ENCODE measurements at regions not wholly inside any gene's neighbourhood (a gene's known extent, or its start where the extent isn't known, plus 50 kb on each side); places are given as distances from the start of the nearest gene placed in this dataset.

GRCh38 chr15:88707771-88708654, 69.2 kb downstream of the ISG20 start:
- peak overlapping the region in 1 of 5 donors; percentile 2 for H3K4me3 ChIP-seq (ENCODE audit: low read depth in 1 of 5, low read length in 5 of 5)
- no peaks in the 10 kb centered on the region for H3K9me3 ChIP-seq (ENCODE audit: control insufficient read depth in 5 of 5, low read length in 5 of 5)
- peak overlapping the region in 1 of 5 donors; percentile 21 for H3K9ac ChIP-seq (ENCODE audit: low read length in 5 of 5)
- H3K27me3 ChIP-seq (ENCODE audit: control insufficient read depth in 5 of 5, insufficient read depth in 4 of 5, low read length in 5 of 5) = peaks cover 0 to 8% (median 3%) of the 10 kb centered on the region in 5 donors
- no peaks in the 10 kb centered on the region for H3K36me3 ChIP-seq (ENCODE audit: control insufficient read depth in 5 of 5, insufficient read depth in 5 of 5, low read length in 5 of 5)
- H3K4me1 ChIP-seq (ENCODE audit: control insufficient read depth in 5 of 5, insufficient read depth in 5 of 5, low read length in 5 of 5) = peaks cover 12 to 41% (median 31%) of the 10 kb centered on the region in 5 donors
- H3K27ac ChIP-seq (ENCODE audit: low read depth, low read length) = peak overlapping the region; percentile 37

GRCh38 chr15:88708655-88709054, 69.8 kb downstream of the ISG20 start:
- no peak overlapping the region for H3K27ac ChIP-seq (ENCODE audit: low read depth, low read length)
- H3K4me3 ChIP-seq (ENCODE audit: low read depth in 1 of 5, low read length in 5 of 5) = no peak overlapping the region
- H3K9ac ChIP-seq (ENCODE audit: low read length in 5 of 5) = no peak overlapping the region
- no peaks in the 10 kb centered on the region for H3K36me3 ChIP-seq (ENCODE audit: control insufficient read depth in 5 of 5, insufficient read depth in 5 of 5, low read length in 5 of 5)
- H3K27me3 ChIP-seq (ENCODE audit: control insufficient read depth in 5 of 5, insufficient read depth in 4 of 5, low read length in 5 of 5) = peaks cover 0 to 8% (median 3%) of the 10 kb centered on the region in 5 donors
- no peaks in the 10 kb centered on the region for H3K9me3 ChIP-seq (ENCODE audit: control insufficient read depth in 5 of 5, low read length in 5 of 5)
- peaks cover 12 to 41% (median 31%) of the 10 kb centered on the region in 5 donors for H3K4me1 ChIP-seq (ENCODE audit: control insufficient read depth in 5 of 5, insufficient read depth in 5 of 5, low read length in 5 of 5)

DNA sequence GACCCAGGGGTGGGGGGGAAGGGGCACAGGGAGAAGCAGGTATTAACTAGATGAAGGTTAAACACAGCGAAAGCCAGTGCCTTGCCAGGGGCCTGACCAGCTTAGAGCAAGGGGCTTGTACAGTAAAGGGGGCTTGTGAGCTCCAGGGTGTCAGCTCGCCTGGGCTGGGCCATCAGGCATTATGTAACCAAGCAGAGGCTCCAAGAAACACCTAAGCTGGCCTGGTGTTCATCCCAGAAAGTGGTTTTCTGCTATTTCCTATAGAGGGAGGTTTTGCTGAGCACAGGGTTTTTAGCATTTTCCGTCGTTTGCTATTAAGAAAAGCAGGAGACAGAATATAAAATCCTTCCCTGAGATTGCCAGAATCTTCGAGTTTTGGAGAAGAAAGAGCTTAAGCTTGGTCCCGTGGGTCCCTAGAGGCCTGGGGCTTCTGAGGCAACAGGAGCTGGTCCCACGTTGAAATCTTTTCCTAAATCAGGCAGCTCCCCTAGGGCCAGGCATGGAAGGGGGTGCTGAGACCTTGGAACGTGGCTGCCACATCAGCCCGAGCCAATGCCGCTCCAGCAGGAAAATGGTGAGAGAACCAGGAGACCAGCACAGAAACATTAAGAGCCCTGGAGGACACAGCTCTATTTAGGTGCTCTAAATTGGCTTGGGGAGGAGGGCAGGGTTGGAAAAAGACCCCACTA, 71.4 kb downstream of the ISG20 start:
- H3K27ac ChIP-seq (ENCODE audit: low read depth, low read length) = no peak overlapping the region
- H3K4me3 ChIP-seq (ENCODE audit: low read depth in 1 of 5, low read length in 5 of 5) = no peak overlapping the region
- peaks cover 12 to 36% (median 27%) of the 10 kb centered on the region in 5 donors for H3K4me1 ChIP-seq (ENCODE audit: control insufficient read depth in 5 of 5, insufficient read depth in 5 of 5, low read length in 5 of 5)
- H3K9ac ChIP-seq (ENCODE audit: low read length in 5 of 5) = no peak overlapping the region
- no peaks in the 10 kb centered on the region for H3K9me3 ChIP-seq (ENCODE audit: control insufficient read depth in 5 of 5, low read length in 5 of 5)
- H3K27me3 ChIP-seq (ENCODE audit: control insufficient read depth in 5 of 5, insufficient read depth in 4 of 5, low read length in 5 of 5) = peaks cover 0 to 8% (median 3%) of the 10 kb centered on the region in 5 donors
- H3K36me3 ChIP-seq (ENCODE audit: control insufficient read depth in 5 of 5, insufficient read depth in 5 of 5, low read length in 5 of 5) = no peaks in the 10 kb centered on the region

- no peaks in the 10 kb centered on the region for H3K9me3 ChIP-seq (ENCODE audit: control insufficient read depth in 5 of 5, low read length in 5 of 5)
These were observed 73.0 kb downstream of the ISG20 start for GRCh38 chr15:88711806-88712205.

DNA sequence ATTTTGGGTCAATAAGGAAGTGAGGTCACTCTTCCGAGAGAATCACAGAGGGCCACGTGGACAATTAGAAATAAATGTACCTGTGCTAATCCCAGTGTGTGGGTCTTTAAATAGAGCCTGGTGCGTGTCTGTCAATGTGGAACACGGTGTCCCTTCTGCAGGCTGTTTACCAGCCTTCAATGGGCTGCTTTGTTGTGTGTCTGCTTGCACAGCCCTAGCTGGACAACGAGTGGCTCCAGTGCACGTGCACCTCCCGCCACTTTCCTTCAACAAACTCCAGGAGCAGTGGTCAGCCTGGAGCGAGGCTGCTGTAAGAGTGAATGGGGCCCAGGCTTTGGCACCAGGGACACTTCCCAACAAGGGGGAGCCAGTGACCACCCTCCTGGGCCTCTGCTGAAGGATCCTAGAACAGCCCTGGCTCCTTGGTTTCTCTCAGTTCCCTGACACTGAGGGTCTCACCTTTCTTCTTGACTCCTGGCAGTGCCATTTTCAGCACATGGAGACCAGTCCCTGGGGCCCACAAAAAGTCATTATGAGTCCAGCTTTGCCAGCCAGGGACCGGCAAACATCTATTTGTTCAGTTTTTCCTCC, 76.1 kb downstream of the ISG20 start:
- no peaks in the 10 kb centered on the region for H3K36me3 ChIP-seq (ENCODE audit: control insufficient read depth in 5 of 5, insufficient read depth in 5 of 5, low read length in 5 of 5)
- H3K4me1 ChIP-seq (ENCODE audit: control insufficient read depth in 5 of 5, insufficient read depth in 5 of 5, low read length in 5 of 5) = peaks cover 0 to 6% (median 2%) of the 10 kb centered on the region in 5 donors
- no peak overlapping the region for H3K27ac ChIP-seq (ENCODE audit: low read depth, low read length)
- H3K4me3 ChIP-seq (ENCODE audit: low read depth in 1 of 5, low read length in 5 of 5) = no peak overlapping the region
- H3K9ac ChIP-seq (ENCODE audit: low read length in 5 of 5) = no peak overlapping the region
- H3K9me3 ChIP-seq (ENCODE audit: control insufficient read depth in 5 of 5, low read length in 5 of 5) = no peaks in the 10 kb centered on the region
- peaks cover 0 to 13% (median 3%) of the 10 kb centered on the region in 5 donors for H3K27me3 ChIP-seq (ENCODE audit: control insufficient read depth in 5 of 5, insufficient read depth in 4 of 5, low read length in 5 of 5)

More at GRCh38 chr15:88711806-88712205, 73.0 kb downstream of the ISG20 start:
- peaks cover 0 to 8% (median 0%) of the 10 kb centered on the region in 5 donors for H3K27me3 ChIP-seq (ENCODE audit: control insufficient read depth in 5 of 5, insufficient read depth in 4 of 5, low read length in 5 of 5)
- H3K4me1 ChIP-seq (ENCODE audit: control insufficient read depth in 5 of 5, insufficient read depth in 5 of 5, low read length in 5 of 5) = peaks cover 6 to 29% (median 20%) of the 10 kb centered on the region in 5 donors
- no peaks in the 10 kb centered on the region for H3K36me3 ChIP-seq (ENCODE audit: control insufficient read depth in 5 of 5, insufficient read depth in 5 of 5, low read length in 5 of 5)
- no peak overlapping the region for H3K4me3 ChIP-seq (ENCODE audit: low read depth in 1 of 5, low read length in 5 of 5)
- H3K27ac ChIP-seq (ENCODE audit: low read depth, low read length) = no peak overlapping the region
- no peak overlapping the region for H3K9ac ChIP-seq (ENCODE audit: low read length in 5 of 5)

DNA sequence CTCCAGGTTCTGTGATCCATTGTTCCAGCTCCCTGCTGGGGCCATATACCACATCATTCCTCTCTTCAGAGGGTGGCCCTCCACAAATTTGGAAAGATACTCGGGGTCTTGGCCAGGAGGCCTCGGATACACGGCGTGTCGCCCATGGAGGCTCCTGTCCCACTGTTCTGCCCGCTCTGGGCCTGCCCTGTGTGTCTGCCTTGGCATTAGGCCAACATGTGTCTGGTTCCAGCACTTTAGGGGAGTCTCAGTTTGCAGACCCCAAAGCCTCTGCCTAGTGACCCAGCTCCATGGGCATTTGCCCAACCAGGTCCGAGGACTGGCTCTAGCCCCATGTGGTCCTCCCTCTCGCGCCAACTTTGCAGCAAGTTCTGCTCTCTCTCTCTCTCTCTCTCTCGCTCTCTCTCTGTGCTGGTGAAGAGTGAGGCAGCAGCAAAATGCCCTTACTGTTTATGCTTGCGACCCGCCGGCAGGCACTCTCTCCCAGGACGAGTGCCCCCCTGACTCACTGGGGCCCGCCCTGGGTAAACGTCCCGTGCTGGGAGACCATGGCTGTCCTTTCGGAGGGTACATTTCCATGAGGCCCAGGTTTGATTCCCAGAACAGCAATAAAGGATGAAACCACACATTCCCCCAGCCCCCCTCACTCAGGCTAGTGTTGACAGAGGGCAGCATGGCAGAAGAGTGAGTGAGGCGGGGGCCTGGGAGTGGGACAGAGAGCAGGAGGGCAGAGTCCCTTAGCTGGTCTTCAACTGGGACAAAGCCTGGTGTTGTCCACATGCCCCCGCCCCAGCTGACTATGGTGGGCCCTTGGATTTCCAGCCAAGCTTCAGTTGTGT, 77.9 kb downstream of the ISG20 start:
- Histone ChIP-seq H3K9ac (ENCODE audit: low read length in 5 of 5) (no peak overlapping the region), H3K4me3 (ENCODE audit: low read depth in 1 of 5, low read length in 5 of 5) (no peak overlapping the region), H3K27me3 (ENCODE audit: control insufficient read depth in 5 of 5, insufficient read depth in 4 of 5, low read length in 5 of 5) (peaks cover 0 to 11% (median 3%) of the 10 kb centered on the region in 5 donors), H3K36me3 (ENCODE audit: control insufficient read depth in 5 of 5, insufficient read depth in 5 of 5, low read length in 5 of 5) (no peaks in the 10 kb centered on the region), H3K9me3 (ENCODE audit: control insufficient read depth in 5 of 5, low read length in 5 of 5) (no peaks in the 10 kb centered on the region), H3K4me1 (ENCODE audit: control insufficient read depth in 5 of 5, insufficient read depth in 5 of 5, low read length in 5 of 5) (no peaks in the 10 kb centered on the region), H3K27ac (ENCODE audit: low read depth, low read length) (no peak overlapping the region)

DNA sequence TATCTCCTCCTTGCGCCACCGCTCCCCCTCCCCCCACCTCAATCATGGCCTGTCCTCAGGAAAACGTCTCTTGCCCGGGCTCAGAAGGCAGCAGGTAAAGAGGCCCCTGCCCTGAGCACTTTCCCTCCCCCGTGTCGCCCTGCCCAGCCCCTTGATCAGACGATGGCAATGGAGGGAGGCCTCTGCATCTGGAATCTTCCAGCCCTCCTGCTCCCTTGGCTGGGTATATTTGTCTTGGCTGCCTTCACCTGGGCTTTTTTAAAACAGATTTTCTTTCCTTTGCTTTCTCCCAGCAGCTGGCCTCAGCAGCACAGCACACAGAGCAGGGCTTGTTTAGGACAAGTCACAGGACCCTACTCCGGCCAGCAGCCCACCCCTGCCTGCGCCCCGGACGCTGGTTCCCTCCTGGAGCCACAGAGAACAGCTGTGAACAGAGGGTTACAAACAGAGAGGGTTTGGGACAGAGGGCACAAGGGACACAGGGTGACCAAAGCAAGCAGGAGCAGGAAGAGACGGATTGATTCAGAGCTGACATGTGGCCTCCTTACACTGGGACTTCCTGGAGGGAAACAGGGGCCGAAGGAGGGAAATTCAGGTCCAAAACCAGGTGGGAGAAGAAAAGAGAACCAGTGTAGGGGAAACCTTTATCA, 78.7 kb downstream of the ISG20 start:
- H3K9me3 ChIP-seq (ENCODE audit: control insufficient read depth in 5 of 5, low read length in 5 of 5) = no peaks in the 10 kb centered on the region
- H3K27me3 ChIP-seq (ENCODE audit: control insufficient read depth in 5 of 5, insufficient read depth in 4 of 5, low read length in 5 of 5) = peaks cover 0 to 10% (median 3%) of the 10 kb centered on the region in 5 donors
- H3K36me3 ChIP-seq (ENCODE audit: control insufficient read depth in 5 of 5, insufficient read depth in 5 of 5, low read length in 5 of 5) = no peaks in the 10 kb centered on the region
- no peak overlapping the region for H3K4me3 ChIP-seq (ENCODE audit: low read depth in 1 of 5, low read length in 5 of 5)
- no peak overlapping the region for H3K9ac ChIP-seq (ENCODE audit: low read length in 5 of 5)
- H3K4me1 ChIP-seq (ENCODE audit: control insufficient read depth in 5 of 5, insufficient read depth in 5 of 5, low read length in 5 of 5) = no peaks in the 10 kb centered on the region
- H3K27ac ChIP-seq (ENCODE audit: low read depth, low read length) = no peak overlapping the region

GRCh38 chr15:88718731-88719130, 79.9 kb downstream of the ISG20 start:
- Histone ChIP-seq H3K9me3 (ENCODE audit: control insufficient read depth in 5 of 5, low read length in 5 of 5) (no peaks in the 10 kb centered on the region), H3K27ac (ENCODE audit: low read depth, low read length) (no peak overlapping the region), H3K9ac (ENCODE audit: low read length in 5 of 5) (no peak overlapping the region), H3K36me3 (ENCODE audit: control insufficient read depth in 5 of 5, insufficient read depth in 5 of 5, low read length in 5 of 5) (no peaks in the 10 kb centered on the region), H3K4me3 (ENCODE audit: low read depth in 1 of 5, low read length in 5 of 5) (no peak overlapping the region), H3K4me1 (ENCODE audit: control insufficient read depth in 5 of 5, insufficient read depth in 5 of 5, low read length in 5 of 5) (no peaks in the 10 kb centered on the region), H3K27me3 (ENCODE audit: control insufficient read depth in 5 of 5, insufficient read depth in 4 of 5, low read length in 5 of 5) (peaks cover 0 to 10% (median 3%) of the 10 kb centered on the region in 5 donors)

DNA sequence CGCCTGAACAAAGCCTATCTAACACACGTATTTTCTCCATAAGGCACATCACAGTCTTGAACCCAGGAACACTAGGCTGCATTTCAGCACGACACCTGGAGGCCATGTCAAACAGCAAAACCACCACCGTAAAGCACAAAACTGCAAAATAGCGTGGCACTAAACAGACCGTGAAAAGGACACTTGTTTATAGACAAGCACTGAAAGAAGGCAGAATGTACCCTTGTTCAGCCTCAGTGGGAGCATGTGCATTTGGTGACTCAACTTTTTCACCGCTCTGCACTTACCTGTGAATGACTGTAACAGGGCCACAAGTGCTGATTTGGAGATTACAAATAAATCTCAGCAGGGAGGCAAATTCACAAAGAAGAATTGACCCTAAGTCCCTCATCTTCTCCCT, 80.8 kb downstream of the ISG20 start:
- H3K9me3 ChIP-seq (ENCODE audit: control insufficient read depth in 5 of 5, low read length in 5 of 5) = no peaks in the 10 kb centered on the region
- H3K36me3 ChIP-seq (ENCODE audit: control insufficient read depth in 5 of 5, insufficient read depth in 5 of 5, low read length in 5 of 5) = no peaks in the 10 kb centered on the region
- no peak overlapping the region for H3K4me3 ChIP-seq (ENCODE audit: low read depth in 1 of 5, low read length in 5 of 5)
- H3K27ac ChIP-seq (ENCODE audit: low read depth, low read length) = no peak overlapping the region
- peaks cover 0 to 10% (median 3%) of the 10 kb centered on the region in 5 donors for H3K27me3 ChIP-seq (ENCODE audit: control insufficient read depth in 5 of 5, insufficient read depth in 4 of 5, low read length in 5 of 5)
- no peaks in the 10 kb centered on the region for H3K4me1 ChIP-seq (ENCODE audit: control insufficient read depth in 5 of 5, insufficient read depth in 5 of 5, low read length in 5 of 5)
- no peak overlapping the region for H3K9ac ChIP-seq (ENCODE audit: low read length in 5 of 5)
